Lower leg skin (tissue), 4 donors: ENCODE measurements at regions not wholly inside any gene's neighbourhood (a gene's known extent, or its start where the extent isn't known, plus 50 kb on each side); places are given as distances from the start of the nearest gene placed in this dataset.
"Not testable (repeated sequence)": the region's sequence is repeated elsewhere in the genome, so short reads cannot be mapped to it uniquely, and the experiment has no call there.

ENCODE experiments used
- DNase-seq, 2 donors: peaks; one replicate each; pipeline ENCODE4 v3.0.0-alpha.2; 2019; ENCODE audit warnings: low spot score in 2 of 2
- H3K4me3 ChIP-seq: fragments of 200-600 bp; sonication (generic); 2 replicates; pipeline ENCODE4 v1.5.1; 2017; ENCODE audit warnings: mild to moderate bottlenecking, low read depth; ENCODE audit not compliant: poor library complexity, severe bottlenecking
- CTCF ChIP-seq, 3 donors: fragments of 450-650 bp; IDR thresholded peaks; one replicate each; pipeline ENCODE4 v1.5.1; 2016; ENCODE audit warnings: antibody characterized with exemption in 3 of 3, mild to moderate bottlenecking in 3 of 3, moderate library complexity in 2 of 3
- POLR2A ChIP-seq, 2 donors: fragments of 450-650 bp; IDR thresholded peaks; one replicate each; pipeline ENCODE4 v1.6.1; 2016 to 2017; ENCODE audit warnings: antibody characterized with exemption in 2 of 2, mild to moderate bottlenecking in 1 of 2, moderate library complexity in 1 of 2
- WGBS, 2 donors: methylation state at CpG; one replicate each; pipeline ENCODE4 v1.1.5; 2018; 5-methylcytosine and 5-hydroxymethylcytosine counted together
- intact Hi-C: fragments of 100-400 bp; cut with DNase I; formaldehyde crosslinking; loops from one replicate; pipeline ENCODE4 v1.15.0; 2023; ENCODE audit warnings: low total_unique reads

- no peak overlapping the region for H3K4me3 ChIP-seq
- WGBS, 2 donors, result 38 to 39% methylated on average over 1 of the region's 1 CpG
- TF ChIP-seq POLR2A (IDR thresholded peaks at IDR 0.05), result no peak
- intact Hi-C loops, result no loop called here
- DNase-seq, result no peak
These were observed 134.1 kb downstream of the COX18 start for GRCh38 chr4:72935462-72935861.

DNA sequence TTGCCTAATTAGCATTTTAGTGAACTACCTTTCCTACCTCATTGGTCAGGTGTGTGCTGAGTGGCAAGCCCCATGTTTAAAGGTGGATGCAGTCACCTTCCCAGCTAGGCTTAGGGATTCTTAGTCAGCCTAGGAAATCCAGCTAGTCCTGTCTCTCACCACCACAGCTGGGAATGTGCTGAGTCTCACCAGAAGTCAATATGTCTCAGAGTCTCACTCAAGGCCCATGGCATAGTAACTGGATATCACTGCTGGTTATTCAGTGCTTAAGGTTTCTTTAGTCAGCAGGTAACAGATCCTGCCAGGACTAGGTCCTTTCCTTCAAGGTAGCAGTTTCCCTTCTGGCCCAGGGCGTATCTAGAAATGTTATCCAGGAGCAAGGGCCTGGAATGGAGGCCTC is 136.5 kb downstream of the COX18 start:
- DNase-seq, result no peak
- intact Hi-C loops, result no loop called here
- WGBS, 2 donors, result 83 to 100% methylated on average over 1 of the region's 1 CpG
- TF ChIP-seq CTCF (IDR thresholded peaks at IDR 0.05) (no peak), POLR2A (IDR thresholded peaks at IDR 0.05) (no peak)
- no peak overlapping the region for H3K4me3 ChIP-seq

DNA sequence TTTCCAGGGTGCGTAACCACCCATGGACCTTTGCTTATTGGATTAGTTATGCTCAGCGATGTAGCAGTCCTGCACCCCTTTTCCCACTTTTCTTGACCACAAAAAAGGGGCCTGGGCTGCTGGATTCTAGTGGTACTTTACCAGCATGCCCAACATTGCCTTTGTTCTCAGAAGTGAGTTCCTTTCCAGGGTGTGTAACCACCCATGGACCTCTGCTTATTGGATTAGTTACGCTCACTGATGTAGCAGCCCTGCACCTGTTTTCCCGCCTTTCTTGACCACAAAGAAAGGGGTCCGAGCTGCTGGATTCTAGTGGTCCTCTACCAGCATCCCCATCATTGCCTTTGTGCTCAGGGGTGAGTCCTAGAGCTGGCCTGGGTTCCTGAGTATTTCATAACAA is 138.2 kb downstream of the COX18 start:
- intact Hi-C loops, result no loop called here

GRCh38 chr4:72929596-72930274 is 139.8 kb downstream of the COX18 start:
- intact Hi-C loops, DNase-seq: not testable (repeated sequence)

More for the DNA sequence above, 138.2 kb downstream of the COX18 start:
- WGBS, 2 donors, result 81 to 88% methylated on average over 5 of the region's 5 CpGs
- no peak for TF ChIP-seq POLR2A (IDR thresholded peaks at IDR 0.05)
- H3K4me3 ChIP-seq, result no peak overlapping the region
- DNase-seq, result no peak

DNA sequence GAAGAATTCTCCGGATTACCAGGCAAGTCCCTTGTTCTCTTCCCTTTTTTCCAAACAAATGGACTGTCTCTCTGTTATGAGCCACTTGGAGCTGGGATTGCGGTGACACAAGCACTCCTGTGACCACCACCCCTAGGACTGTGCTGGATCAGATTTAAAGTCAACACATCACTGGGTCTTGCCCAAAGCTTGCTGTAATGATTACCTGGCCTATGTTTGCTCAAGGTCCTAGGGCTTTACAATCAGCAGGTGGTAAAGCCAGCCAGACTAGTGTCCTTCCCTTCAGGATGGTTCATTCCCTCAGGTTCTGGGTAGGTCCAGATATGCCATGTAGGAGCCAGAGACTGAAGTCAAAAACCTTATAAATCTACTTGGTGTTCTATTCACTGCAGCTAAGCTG is 144.7 kb downstream of the COX18 start:
- TF ChIP-seq POLR2A (IDR thresholded peaks at IDR 0.05) (no peak), CTCF (IDR thresholded peaks at IDR 0.05) (no peak)
- WGBS, 2 donors, result 94 to 96% methylated on average over 2 of the region's 2 CpGs
- no peak overlapping the region for H3K4me3 ChIP-seq
- intact Hi-C loops, result no loop called here
- no peak for DNase-seq

More at GRCh38 chr4:72929596-72930274, 139.8 kb downstream of the COX18 start:
- not testable (repeated sequence) for H3K4me3 ChIP-seq
- 79 to 83% methylated on average over 10 of the region's 10 CpGs for WGBS, 2 donors

DNA sequence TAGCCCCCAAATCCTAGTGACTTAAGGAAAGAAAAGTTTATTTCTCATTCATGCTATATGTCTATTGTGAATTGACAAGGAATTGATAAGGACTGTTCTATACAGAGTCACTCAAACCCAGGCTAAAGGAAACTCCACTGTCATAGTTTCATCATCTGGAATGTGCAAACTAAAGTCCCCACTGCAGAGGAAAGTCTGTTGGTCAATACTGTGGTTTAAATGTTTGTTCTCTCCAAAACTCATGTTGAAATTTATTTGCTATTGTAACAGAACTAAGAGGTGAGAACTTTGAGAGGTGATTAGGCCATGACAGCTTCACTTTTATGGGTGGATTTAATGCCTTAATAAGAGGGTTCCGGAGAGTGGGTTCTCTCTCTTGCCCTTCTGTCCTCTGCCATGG is 149.6 kb downstream of the COX18 start:
- intact Hi-C loops, result no loop called here
- 83 to 100% methylated on average over 1 of the region's 1 CpG for WGBS, 2 donors
- no peak for DNase-seq
- no peak overlapping the region for H3K4me3 ChIP-seq
- TF ChIP-seq POLR2A (IDR thresholded peaks at IDR 0.05), result no peak
- TF ChIP-seq CTCF (IDR thresholded peaks at IDR 0.05), result no peak

DNA sequence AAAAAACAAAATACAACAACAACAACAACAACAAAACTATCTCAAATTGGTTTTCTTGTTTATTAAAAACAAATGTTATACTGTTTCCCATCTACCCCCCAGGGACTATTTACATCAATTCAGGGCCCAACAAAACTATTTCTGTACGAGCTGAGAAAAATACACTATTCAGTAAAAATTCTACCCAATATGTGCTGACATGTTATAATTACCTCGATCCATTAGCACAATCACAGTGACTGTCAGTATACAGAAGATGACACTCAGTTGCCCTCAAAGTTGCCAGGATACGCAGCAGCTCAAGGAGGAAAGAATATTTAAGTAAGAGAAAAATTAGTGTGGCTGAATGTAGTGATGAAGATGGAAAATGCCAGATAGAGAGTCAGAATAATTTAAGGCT is 150.1 kb downstream of the COX18 start:
- TF ChIP-seq CTCF (IDR thresholded peaks at IDR 0.05) (no peak), POLR2A (IDR thresholded peaks at IDR 0.05) (no peak)
- intact Hi-C loops, result no loop called here
- 70 to 75% methylated on average over 3 of the region's 3 CpGs for WGBS, 2 donors
- H3K4me3 ChIP-seq, result no peak overlapping the region
- no peak for DNase-seq
